GM19438 (cell line): ENCODE measurements at regions not wholly inside any gene's neighbourhood (a gene's known extent, or its start where the extent isn't known, plus 50 kb on each side); places are given as distances from the start of the nearest gene placed in this dataset.

Experiments
- ATAC-seq: cut with Tn5 transposase; IDR thresholded peaks from one replicate; pipeline ENCODE4 v1.9.1; 2021; ENCODE audit warnings: low read depth; ENCODE audit not compliant: unreplicated experiment

- no peak for ATAC-seq
Measured at GRCh38 chr1:239322369-239322768, 64.0 kb upstream of the CHRM3 start.

- no peak for ATAC-seq
Measured at GRCh38 chr1:239321877-239322276, 64.5 kb upstream of the CHRM3 start.

GRCh38 chr1:239317948-239318347, 68.4 kb upstream of the CHRM3 start:
- no peak for ATAC-seq

DNA sequence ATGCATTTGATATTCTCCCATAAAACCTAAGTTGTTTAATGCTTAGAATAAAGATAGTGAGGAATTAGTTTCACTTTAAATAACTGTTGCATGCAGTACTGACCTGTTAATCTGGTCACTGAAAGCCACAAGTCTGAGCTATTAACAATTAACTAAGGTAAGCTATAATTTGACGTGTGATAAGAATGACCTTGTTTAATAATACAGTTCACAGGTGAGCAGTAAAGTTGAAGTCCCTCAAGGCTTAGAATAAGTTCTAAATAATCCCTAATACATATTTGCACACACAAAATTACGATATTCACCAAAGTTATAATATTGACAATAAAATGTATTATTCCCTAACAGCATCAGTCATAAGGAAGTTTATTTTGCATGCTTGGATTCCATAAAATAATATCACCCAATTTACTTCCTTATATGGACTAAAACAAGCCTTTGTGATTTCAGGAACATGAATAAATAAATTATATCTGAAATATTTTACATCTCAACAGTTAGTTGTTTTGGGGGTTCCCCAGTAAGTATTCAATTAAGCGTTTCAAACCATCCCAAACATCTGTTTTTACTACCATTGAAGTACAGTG, 70.6 kb upstream of the CHRM3 start:
- ATAC-seq: no peak

DNA sequence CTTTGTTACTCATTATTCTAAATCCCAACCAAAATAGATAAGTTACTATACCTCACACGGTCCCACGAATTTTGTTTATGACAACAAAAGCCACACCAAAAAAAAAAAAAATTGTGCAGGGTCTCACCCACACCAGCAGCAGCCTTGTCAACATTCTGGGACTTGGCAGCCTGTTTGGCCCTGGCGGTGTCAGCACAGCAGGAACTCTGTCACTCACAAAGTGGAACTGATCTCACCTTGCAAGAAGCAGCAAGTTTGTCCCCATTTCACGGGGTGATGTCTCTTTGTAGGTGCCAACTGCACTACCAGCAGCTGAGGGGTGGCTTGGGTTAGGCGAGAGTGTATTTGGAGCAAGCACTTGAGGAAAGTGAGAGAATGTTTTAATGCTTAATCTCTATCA, 75.0 kb upstream of the CHRM3 start:
- no peak for ATAC-seq

GRCh38 chr1:239308701-239309333, 77.6 kb upstream of the CHRM3 start:
- ATAC-seq: no peak

- ATAC-seq: no peak
Measured at GRCh38 chr1:239307886-239308285, 78.5 kb upstream of the CHRM3 start.

GRCh38 chr1:239306426-239306825, 79.9 kb upstream of the CHRM3 start:
- no peak for ATAC-seq

DNA sequence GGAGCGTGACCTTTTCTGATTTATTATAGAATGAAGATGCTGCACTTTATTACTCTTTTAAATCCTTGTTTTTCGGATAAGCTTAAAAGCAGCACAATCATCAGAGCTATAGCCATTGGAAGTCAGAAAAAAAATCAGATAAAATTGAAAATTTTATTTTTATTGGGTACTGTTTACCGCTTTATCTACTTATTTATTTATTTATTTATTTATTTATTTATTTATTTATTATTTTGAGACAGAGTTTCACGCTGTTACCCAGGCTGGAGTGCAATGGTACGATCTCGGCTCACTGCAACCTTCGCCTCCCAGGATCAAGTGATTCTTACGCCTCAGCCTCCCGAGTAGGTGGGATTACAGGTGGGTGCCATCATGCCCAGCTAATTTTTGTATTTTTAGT, 83.1 kb upstream of the CHRM3 start:
- ATAC-seq: no peak

DNA sequence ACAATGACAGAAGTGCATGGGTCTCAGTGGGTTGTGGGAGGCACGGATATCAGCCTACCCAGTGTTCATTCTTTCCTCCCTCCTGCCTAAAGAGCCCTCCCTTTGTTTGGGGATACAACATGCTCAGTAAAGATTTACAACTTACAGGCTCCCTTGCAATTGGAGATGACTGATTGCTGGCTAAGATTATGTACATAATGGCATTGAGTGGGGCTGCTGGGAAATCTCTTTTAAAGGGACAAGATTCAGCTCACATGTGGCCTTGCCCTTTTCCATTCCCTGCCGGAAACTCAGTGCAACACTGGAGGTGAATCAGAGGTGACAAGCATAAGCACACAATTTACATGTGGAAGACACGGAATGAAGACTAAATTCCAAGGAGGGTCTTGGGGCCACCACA, 83.7 kb upstream of the CHRM3 start:
- no peak for ATAC-seq

DNA sequence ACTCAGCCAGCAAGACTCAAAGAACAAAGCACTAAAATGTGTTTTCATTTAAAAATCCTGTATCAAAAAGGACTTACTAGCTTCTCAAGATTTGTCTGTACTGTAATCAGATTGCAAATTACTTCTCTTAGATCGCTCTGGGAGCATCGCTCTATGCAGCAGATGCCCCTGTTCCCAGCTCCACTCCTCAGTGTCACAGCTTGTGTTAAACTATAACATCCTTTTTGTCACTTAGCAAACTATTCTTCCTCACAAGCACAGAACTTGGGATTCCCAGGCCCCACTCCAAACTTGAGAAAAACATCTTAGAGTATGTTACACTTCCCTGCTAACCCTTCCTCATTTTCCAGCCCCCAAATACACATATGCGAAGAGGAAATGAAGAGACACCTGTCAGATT, 85.1 kb upstream of the CHRM3 start:
- no peak for ATAC-seq

GRCh38 chr1:239297910-239298309, 88.5 kb upstream of the CHRM3 start:
- no peak for ATAC-seq

DNA sequence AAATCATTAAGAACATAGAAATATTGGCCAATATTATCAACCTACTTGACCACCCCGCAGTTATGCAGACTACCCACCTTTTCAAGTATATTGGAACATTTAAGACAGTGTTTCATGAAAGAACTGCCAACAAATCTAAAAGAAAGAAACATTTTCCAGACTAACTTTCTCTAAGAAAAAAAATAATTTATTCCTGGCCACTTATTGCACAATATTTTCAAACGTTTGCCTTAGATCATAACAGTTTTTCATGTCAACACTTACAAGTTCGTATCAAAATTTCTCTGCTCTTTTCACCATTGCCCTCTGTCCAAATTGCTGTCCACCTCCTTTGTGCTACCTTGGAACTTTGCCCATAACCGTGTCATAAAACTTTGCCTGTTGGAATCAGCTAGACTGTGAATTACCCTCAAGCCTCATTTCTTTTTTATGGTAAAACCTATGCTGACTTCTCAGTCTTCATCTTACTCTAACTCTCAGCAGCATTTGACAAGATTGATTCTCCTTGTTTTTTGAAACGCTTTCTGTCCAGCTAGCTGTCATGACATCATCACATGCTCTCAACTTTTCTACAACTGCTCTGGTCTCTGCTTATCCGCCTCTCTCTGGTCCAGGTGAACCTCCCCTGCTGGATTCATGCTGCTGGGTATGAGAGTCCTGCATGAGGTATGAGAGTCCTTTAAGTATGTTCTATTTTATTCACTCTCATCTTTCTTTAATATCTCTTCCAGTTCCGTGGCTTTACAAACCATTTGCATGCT, 92.8 kb upstream of the CHRM3 start:
- no peak for ATAC-seq

GRCh38 chr1:239288820-239289554, 97.4 kb upstream of the CHRM3 start:
- ATAC-seq: no peak

DNA sequence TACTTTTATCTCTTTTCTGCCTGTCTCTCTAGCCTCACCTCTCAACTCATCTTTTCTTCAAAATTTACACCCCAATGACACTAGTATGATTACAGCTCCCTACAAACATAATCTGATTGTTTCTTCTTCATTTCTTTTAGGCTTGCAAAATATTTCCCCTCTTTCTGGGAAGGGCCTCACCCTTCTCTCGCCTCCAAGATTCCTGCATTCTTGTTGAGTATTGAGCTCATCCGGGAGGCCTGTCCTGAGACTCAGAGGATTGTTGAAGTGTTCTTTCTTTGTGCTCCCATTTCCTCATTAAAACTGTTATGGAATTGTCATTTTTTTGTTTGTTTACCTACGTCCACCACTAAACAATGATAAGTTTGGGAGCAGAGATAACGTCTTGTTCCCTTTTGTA, 99.1 kb upstream of the CHRM3 start:
- ATAC-seq: no peak

DNA sequence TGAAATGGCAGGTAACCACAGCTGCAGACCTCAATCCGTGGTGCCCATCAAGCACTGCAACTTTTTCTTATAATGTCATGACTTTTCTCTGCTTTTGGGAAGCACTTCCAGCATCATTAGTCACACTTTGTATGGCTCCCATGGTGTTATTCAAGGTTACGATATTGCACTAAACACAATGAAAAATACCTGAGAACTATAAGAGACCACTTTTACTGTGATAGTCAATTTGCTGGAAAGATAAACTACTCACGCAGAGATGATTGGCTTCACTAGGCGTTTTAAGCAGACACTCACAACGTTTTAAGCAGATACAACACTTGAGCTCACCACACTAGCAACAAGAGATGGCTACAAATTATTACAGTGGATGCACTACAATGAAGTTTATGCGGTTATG, 103.2 kb upstream of the CHRM3 start:
- ATAC-seq: no peak

GRCh38 chr1:239282411-239282810, 104.0 kb upstream of the CHRM3 start:
- ATAC-seq: no peak

GRCh38 chr1:239276051-239276450, 110.3 kb upstream of the CHRM3 start:
- no peak for ATAC-seq

DNA sequence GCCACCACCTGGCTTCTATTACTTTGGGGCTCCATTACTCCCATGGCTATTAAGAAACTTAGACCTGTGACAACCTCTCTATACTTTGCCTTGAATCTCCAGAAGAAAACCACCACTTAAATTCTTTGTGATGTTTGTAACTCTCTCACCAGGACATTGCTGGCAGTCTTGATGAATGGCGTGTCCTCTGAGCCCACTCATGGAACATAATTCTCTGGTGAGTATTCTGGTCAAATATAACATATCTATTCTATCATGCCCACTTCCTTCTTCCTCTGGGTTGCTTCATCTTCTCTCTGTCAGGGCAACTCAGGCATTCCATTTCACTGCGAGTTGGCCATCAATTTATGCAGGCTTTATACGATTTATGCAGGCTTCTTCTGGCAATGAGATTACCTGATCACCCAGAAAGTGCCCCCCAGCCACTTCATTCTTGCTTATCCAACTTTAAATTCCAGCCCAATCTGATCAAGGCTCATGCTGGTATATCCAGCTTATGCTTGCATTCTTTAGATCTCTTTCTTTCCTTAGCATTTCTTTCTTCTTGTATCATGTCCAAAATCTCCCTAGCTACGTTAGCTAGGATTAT, 112.0 kb upstream of the CHRM3 start:
- ATAC-seq: no peak

DNA sequence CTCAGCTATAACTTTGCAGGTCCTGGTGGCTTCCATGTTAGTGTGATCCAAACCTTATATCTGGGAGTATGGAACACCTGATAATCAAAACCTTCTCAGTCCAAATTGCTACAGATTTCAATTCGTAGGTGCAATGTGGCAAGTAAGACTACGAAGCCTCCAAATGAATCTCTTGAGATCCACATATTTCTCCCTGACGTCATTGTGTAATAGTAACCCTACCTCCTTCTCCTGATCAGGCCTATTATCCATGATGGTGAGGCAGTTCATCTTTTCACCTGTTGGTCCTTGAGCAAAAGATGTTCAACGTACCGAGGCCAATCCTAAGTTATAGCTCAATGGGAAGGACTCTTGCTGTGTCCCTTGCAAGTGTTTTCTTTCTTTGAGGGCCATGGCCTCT, 115.9 kb upstream of the CHRM3 start:
- no peak for ATAC-seq

- no peak for ATAC-seq
Measured at GRCh38 chr1:239269706-239270105, 116.7 kb upstream of the CHRM3 start.
